ENCODE measurements at regions not wholly inside any gene's neighbourhood (a gene's known extent, or its start where the extent isn't known, plus 50 kb on each side); places are given as distances from the start of the nearest gene placed in this dataset.

DNA sequence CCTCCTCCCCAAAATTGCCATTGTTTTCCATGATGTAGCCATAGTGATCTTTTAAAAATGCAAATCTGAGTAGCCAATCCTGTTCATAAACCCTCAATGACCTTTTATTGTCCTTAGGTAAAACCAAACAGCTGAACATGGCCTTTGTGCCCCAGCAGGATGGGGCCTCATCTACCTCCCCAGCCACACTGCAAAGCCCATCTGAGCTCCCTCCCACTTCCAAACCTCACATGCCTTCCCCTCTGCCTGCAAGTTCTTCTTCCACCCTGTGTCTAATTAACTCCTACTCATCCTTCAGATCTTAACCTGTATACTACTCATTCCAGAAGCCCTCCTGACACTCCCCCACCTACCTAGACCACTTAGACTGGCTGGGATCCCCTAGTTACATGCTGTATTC is 178.8 kb upstream of the NPVF start:
- TF ChIP-seq EZH2phosphoT487 (IDR thresholded peaks at IDR 0.05; ENCODE audit: borderline replicate concordance, low read depth, low read length): no peak
- no peak for TF ChIP-seq CTCF (conservative IDR thresholded peaks at IDR 0.05; ENCODE audit: low read length)

Data from OCI-LY7 (cell line).